GM21717 (cell line): ENCODE measurements at regions not wholly inside any gene's neighbourhood (a gene's known extent, or its start where the extent isn't known, plus 50 kb on each side); places are given as distances from the start of the nearest gene placed in this dataset.

Experiments used
- ATAC-seq: cut with Tn5 transposase; IDR thresholded peaks from one replicate; pipeline ENCODE4 v1.9.1; 2021; ENCODE audit warnings: mild to moderate bottlenecking, moderate library complexity; ENCODE audit not compliant: unreplicated experiment

DNA sequence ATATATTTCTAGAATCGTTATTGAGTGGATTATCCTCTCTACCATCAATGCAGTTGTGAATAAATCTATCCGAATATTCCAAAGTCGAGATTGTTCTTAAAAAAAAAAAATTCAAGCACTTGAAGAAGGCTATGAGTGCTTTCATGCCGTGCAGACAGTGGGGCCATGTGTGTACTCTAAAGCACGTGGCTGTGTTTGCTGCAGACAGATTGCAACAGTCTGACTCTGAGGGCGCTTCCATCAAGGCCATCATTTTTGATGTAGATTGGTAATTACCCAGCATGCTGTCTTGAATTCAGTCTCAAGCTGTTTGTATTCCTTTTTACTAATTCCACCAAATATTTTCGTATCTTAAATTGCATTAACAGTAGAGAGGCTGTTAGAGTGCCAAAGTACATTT lies 325.9 kb upstream of the LINC00305 start:
- no peak for ATAC-seq

- no peak for ATAC-seq
Observed at GRCh38 chr18:64474255-64474654, 325.4 kb upstream of the LINC00305 start.

GRCh38 chr18:64449434-64449833 lies 300.5 kb upstream of the LINC00305 start:
- ATAC-seq, result no peak

GRCh38 chr18:64444819-64445218 lies 295.9 kb upstream of the LINC00305 start:
- ATAC-seq, result no peak

DNA sequence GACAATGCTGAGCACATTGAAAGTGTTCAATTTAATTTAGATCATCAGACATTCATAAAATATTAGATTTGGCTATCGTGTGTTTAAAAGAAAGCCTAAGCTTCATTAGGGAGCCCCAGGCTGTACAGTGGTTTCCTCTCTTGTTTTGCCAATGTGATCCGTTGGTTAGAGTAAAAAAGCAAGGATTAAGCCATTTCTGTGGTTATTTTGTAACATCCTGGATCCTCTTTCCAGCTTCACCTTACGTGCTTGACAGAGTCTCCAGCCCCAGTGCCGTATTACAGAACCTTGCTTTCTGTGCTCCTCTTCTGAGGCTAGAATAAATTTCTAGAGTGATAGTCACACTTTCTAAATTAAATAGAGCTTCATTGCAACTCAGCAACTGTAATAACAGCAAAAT lies 289.3 kb upstream of the LINC00305 start:
- no peak for ATAC-seq

- ATAC-seq, result no peak
Observed at GRCh38 chr18:64436111-64436510, 287.2 kb upstream of the LINC00305 start.

GRCh38 chr18:64419156-64419555 lies 270.3 kb upstream of the LINC00305 start:
- ATAC-seq, result no peak

DNA sequence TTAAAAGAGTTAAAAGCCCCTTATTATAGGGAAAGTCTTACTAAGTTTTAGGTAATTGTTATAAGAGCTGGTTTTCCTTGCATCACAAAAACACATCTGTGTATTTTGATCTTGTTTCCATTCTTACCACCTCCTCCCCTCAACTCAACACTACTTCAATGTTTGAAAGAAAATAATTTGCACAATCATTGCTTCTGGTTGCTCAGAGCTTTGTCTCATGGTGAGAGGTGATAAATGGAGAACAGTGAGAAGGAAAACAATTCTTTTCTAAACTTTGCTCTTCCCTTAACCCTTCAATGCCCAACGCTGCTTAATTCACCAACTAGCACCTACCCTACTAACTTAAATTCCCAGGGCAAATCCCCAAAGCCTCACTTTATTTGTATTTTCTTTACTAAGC lies 268.1 kb upstream of the LINC00305 start:
- no peak for ATAC-seq

DNA sequence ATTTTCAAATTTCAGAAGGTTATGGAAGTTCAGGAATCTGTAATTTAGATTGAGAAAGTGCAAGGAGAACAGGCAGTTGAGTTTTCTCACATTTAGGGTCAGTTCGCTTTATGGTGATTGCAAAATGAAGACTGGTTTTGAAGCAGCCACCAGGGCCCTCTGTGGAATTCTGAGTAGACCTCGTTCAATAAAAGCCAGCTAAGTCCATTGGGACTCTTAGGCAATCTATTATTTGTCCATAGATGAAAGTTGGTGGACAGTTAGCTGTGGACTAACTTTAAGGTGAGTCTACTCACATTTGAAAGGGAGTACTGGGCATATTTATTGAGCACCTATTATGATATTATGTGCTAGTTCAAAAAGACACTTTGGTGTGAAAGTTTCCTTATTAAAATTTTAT lies 266.3 kb upstream of the LINC00305 start:
- ATAC-seq, result no peak

DNA sequence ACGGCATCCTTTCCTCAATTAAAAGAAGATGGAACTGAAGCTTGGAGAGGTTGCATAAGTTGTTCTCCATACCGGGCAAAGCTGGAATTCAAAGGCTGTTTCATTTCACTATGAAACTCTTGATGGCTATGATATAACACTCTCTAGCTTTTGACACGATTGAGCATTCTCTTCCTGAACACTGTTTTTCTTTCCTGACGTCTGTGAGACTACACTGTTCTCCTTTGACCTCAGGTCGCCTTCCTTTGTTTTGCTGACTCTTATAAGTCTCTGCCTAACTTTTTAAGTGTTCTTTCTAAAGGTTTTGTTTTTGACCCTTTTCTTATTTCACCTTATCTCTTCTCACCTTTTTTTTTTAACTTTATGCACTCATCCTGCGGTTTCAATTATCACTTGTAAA lies 261.8 kb upstream of the LINC00305 start:
- ATAC-seq, result no peak

- ATAC-seq, result no peak
Observed at GRCh38 chr18:64409511-64409910, 260.6 kb upstream of the LINC00305 start.

- ATAC-seq, result no peak
Observed at GRCh38 chr18:64407606-64408005, 258.7 kb upstream of the LINC00305 start.

GRCh38 chr18:64405161-64405560 lies 256.3 kb upstream of the LINC00305 start:
- no peak for ATAC-seq

DNA sequence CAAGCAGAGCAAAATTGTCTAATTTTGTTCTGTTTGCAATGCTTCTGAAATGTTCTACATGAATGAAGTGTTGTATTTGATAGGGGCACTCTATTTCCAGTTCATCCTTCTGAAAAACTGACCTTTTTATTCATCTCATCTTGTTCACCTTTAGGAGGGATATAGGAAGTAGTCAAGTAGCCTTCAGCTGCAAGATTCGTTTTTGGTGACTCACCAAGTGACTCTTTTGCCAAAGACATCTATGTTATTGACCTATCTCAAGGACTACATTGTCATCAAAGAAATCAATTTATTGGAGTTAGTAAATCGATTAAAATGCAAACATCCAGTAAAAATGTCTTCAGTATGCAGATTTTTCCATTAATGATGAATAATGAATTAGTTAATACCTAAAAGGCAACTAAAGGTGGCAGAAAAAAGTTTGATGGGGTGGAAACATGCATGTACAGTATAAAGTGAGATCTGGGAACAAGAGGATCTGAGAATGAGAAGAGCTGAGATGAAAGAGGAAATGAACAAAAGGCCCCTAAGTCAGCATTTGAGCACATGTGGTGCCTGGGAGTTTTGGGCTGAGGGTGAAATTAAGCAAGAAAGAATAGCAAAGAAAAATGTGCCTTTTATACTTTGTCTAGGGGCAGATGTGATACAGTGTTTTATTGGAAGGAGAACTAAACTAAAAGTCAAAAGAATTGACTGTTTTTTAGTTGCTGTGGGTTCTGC lies 255.1 kb upstream of the LINC00305 start:
- no peak for ATAC-seq

DNA sequence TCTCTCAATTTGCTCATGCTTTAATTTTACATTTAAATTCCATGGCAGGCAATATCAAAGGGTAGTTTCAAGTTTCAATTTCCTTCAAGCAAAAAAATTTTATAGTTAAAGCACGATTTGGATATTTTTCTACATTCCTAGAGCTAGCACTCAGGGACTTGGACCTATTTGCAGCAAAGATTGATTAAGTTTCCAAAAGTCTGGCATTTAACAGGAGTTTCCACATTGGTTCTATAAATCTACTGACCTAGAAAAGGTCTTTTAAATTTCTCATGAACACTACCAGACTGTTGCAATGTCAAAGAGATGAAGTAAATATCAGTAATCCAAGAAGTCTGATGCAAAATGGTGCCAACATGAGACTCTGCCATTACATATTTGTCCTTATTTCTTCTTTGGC lies 253.7 kb upstream of the LINC00305 start:
- no peak for ATAC-seq

- no peak for ATAC-seq
Observed at GRCh38 chr18:64401268-64402060, 252.6 kb upstream of the LINC00305 start.

DNA sequence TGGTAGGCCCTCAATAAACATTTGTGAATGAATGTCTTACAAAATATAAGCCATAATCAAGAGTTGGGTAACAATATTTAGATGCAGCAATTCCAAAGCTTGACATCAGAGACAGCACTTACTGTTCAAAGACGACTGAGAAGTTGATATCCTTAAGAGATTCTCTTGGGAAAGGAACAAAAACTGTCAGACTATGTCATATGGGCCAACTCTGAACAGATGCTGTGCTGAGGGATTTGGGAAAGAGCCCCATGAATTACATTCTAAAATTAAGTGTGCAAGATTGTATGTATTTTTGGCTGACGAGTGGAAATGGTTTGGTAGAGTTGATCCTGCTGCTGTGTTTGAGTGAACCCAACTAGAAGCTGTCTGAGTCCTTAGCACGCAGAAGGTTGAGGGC lies 250.7 kb upstream of the LINC00305 start:
- no peak for ATAC-seq

DNA sequence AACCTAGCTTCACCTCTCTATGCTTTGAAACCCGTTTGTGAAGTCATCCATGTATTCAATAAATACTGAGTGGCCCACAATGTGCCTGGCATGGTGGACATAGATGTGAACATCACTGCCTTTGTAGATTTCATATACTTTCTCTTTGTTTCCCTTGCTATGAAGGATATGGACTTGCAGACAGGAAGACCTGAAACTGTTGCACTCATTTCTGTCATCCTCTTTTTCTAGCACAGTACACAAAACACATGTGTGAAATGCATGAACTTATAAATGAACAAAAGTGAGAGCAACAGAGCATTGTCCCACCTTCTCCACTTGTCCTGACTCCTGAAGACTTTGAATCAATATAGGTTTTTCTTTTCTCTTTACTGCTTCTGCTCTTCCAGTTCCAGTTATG lies 249.4 kb upstream of the LINC00305 start:
- ATAC-seq, result peak; percentile 62

GRCh38 chr18:64392202-64392601 lies 243.3 kb upstream of the LINC00305 start:
- ATAC-seq, result no peak

GRCh38 chr18:64384101-64384500 lies 235.2 kb upstream of the LINC00305 start:
- no peak for ATAC-seq

GRCh38 chr18:64380117-64380516 lies 231.2 kb upstream of the LINC00305 start:
- ATAC-seq, result peak; percentile 98

DNA sequence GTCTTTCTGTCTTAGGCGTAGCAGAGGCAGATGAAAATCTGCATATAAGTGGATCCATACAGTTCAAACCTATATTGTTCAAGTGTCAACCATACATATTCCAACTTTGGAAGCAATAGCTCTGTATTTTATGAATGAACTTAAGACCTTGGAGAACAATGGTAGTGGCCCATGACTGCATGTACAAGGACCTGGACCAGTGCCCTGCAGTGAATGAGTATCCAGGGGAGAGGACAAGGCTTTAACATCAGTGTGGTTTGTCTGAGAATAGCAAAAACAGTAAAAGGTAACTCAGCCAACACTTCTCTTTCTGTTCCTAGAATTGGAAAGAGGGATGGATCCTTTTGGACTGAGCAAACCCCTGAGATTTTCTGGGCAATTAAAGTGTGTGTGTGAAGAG lies 230.8 kb upstream of the LINC00305 start:
- ATAC-seq, result peak; percentile 34
